ENCODE measurements at regions not wholly inside any gene's neighbourhood (a gene's known extent, or its start where the extent isn't known, plus 50 kb on each side); places are given as distances from the start of the nearest gene placed in this dataset.
"Not testable (repeated sequence)": the region's sequence is repeated elsewhere in the genome, so short reads cannot be mapped to it uniquely, and the experiment has no call there.

DNA sequence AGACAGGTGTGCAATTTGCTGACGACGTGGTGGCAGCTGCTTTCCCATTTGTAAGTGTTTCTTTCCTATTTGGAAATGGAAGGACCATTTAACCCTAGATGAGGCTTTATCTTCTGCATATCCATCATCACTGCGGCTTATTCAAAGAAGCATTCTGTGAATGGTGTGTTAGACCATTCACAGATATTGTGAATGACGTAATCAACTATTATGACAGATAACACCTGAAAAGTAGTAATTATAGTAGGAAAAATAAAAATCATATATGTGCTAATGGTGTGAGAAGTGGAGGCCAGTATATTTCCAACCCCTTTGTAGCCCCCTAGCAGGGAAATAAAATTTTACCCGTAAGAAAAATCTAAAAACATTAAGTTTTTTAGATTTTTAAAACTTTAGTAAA is 424.5 kb upstream of the CRIM1 start:
- no peak for DNase-seq

DNA sequence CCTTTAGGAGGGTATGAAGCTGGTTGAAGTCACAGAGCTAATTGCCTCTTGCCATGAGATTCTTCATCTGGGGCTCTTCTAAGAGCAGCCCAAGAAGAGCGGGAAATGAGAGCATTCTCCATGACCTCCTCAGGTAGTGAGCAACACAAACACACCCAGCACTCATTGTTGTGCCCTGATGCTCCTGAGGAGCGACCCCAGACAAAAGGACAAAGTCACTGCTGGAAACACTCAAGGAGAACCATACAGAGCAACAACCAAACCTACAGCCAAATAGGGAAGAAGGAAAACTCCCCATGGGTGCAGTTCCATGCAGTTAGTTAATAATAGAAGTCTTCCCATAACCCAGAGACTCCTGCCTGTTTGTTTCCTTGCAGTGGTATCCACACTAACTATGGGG is 426.0 kb upstream of the CRIM1 start:
- DNase-seq = no peak

DNA sequence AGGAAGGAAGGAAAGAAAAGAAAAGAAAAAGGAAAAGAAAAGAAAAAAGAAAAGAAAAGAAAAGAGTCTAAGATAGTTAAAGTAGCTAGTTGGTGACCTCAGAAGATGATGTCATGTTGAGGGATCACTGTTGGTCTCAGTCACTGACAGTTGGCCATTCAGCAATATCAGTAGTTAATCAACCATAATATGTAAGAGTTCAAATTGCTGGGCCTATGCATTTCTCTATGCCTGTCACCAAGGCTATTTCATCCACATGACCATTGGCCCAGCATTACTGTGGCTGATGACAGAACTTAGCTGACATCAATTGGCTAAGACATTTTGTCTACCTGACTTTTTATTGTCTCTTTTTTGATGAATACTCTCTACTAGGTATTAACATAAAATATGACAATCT is 435.5 kb upstream of the CRIM1 start:
- no peak for DNase-seq

DNA sequence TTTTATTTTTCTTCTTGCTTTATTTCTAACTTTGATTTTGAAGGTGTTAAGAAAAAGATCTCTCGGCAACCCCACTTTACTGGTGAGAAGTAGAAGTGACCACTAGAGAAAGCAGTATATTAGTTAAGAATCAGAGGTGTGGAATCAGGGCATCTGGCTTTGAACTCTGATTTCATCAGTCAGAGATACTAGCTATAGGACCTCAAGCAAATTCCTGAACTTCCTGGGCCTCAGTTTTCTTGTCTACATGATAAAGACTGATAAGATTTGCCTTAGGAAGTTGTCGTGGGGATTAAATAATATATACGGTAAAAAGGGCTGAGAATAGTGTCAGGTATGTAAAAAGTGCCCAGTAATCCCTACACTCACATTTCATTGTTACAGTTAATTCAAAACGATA is 440.3 kb upstream of the CRIM1 start:
- no peak for DNase-seq

DNA sequence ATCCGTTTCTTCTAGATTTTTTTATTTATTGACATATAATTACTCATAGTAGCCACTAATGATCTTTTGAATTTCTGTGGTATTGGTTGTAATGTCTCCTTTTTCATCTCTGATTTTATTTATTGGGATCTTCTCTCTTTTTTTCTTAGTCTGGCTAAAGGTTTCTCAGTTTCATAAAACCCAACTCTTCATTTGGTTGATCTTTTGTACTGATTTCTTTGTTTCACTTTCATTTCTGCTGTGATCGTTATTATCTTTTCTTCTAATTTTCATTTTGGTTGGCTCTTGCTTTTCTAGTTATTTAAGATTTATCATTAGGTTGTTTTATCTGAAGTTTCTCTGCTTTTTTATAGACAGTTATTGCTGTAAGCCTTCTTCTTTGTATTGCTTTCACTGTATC is 463.6 kb upstream of the CRIM1 start:
- no peak for DNase-seq

DNA sequence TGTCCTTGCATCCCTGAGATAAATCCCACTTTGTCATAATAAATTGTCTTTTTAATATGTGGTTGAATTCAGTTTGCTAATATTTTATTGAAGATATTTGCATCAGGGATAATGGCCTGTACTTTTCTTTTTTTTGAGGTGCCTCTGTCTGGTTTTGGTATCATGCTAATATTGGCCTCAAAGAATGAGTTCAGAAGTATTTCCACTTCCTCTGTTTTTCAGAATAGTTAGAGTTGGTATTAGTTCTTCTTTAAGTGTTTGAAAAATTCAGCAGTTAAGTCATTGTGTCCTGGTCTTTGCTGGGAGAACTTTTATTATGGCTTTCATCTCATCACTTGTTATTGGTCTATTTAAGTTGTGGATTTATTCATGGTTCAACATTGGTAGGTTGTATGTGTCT is 464.1 kb upstream of the CRIM1 start:
- DNase-seq = no peak

DNA sequence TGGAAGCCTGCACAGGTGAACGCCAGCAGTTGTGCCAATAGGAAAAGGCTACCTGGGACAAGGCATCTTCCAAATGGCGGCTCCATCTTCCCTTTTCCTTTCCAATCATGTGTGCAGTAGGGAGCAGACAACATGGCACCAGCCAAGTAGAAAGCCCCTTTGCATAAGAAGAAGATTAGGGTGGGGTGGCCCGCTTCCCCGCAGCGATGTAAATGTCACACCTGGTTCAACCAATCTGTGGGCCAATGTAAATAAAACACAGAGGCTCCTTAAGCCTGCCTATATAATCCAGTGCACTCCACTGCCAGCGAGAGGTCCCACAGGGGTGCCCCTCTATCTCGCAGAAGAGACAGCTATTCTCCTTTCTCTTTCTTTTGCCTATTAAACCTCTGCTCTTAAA is 468.4 kb upstream of the CRIM1 start:
- no peak for DNase-seq

DNA sequence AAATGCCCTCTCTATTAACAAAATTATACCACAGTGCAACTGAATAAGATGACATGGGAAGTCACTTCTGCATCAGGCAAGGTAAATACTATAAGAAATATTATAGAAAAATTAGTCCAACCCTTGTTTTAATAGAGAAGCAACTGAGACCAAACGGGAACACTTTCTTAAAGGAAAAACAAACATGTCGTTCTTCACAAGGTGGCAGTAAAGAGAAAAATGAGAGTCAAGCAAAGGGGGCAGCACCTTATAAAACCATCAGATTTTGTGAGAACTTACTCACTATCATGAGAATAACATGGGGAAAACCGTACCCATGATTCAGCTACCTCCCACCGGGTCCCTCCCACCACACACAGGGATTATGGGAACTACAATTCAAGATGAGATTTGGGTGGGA is 481.7 kb upstream of the CRIM1 start:
- DNase-seq = no peak

DNA sequence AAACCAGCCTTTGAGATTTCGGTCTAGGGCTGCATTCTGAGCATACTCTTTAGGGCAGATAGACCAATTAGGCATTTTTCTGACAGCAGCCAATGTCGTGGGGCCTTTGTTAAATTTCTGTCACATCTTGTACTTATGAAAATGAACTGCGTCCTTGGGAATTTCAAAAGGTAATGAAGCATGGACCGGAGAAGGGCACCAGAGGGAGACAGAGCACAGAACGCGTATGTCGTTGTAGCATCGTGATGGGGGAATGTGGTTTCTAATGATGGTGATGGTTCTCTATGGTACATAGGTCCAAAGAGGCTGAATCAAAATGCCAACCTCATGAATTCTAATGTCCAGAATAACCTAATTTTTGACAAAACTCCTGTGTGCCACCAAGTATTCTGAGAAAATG is 483.9 kb upstream of the CRIM1 start:
- no peak for DNase-seq

DNA sequence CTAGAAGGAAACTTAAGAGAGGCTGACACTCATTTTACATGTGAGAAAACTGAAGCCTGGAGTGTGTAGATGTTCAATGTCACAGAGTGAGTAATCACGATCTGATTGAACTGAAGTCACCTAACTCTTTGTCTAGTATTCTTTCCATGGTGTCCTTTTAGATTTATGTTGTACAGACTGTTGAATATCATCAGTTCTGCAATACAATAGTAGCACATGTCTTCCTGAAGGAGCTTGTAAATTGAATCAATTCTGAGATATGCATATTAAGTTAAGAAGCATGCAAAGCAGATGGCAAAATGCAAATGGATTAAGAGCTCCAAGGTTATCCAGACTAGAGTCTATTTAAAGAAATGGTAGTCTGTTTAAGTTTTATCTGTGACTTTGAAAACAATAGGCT is 484.9 kb upstream of the CRIM1 start:
- no peak for DNase-seq

DNA sequence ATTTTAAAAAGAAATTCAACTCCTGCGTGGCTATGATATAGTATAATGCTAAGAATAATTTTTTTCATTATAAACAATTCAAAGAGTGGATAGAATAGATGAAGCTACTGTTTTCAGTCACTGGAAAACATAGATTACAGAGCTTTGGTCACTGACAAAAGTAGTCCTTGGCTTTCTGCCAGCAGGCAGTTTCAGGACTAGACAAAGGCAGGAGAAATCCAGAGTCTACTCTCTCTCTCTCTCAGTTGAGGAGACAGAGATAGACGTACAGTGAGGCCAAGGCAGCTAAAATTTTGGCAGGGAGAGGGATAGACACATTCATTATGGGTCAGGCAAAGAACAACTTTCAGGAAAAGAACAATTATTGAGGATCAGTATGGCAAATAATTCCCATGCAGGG is 491.4 kb upstream of the CRIM1 start:
- no peak for DNase-seq

DNA sequence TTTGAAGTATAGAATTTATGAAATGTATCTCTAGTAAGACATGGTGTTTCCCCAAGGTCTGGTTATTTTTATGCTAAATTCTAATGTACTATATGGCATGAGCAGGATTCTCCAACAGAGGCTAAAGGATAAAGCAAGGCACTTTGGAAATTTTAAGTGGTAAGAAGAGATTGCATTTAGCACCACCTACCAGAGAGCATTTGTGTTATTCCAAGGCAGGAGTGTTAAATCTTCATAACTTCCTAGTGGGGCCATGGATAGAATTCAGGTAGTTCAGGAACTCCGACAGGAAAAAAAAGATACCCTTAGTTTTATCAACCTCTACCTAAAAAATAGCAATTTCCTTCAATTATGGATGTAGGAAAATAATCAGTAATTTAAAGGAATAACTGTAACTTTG is 497.4 kb upstream of the CRIM1 start:
- no peak for DNase-seq

DNA sequence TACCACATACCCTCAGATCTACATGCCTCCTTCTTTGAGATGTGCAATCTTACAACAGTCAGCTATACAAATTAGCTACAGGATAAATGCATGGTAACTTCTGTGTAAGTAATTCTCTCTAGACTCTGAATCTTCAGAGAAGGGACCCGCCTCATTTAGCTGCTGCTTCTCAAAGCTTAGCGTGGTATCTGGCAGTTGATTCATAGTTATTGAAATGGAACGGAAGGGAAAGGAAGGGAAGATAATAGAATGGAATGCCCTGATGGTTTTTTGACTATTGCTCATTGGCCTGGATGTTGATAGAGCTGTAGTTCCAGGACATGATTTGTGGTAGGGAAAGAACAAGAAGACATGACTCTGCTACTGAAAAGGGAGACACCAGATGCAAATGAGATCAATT is 498.1 kb upstream of the CRIM1 start:
- DNase-seq = no peak

DNA sequence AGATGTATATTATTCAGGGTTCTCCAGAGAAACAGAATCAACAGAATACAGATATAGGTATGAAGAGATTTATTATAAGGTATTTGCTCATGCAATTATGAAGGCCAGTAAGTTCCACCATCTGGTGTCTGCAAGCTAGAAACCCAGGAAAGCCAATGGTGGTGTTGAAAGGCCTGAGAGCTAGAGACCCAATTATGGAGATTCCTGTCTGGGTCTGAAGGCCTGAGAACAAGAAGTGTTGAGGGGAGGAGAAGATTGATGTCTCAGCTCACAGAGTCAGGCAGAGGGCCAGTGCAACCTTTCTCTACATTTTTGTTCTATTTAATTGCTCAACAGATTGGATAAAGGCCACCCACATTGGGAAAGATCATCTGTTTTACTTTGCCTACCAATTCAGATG is 524.2 kb upstream of the CRIM1 start:
- DNase-seq = no peak

DNA sequence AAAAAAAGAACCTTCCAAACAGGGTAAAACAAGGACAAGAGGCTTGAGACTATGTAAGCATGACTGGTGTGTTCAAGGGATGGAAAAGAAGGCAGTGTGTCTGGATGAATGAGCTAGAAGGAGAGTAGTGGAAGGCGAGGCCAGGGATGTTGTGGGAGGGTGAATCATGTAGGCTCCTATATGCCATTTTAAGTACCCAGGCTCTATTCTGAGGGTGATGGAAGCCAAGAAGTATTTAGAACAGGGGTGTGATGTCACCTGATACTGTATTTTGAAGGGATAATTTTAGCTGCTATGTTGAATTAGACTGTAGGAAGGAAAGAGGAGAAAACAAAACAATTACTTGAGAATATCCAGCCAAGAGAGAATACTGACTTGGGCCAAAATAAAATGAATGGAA is 524.7 kb upstream of the CRIM1 start:
- no peak for DNase-seq

DNA sequence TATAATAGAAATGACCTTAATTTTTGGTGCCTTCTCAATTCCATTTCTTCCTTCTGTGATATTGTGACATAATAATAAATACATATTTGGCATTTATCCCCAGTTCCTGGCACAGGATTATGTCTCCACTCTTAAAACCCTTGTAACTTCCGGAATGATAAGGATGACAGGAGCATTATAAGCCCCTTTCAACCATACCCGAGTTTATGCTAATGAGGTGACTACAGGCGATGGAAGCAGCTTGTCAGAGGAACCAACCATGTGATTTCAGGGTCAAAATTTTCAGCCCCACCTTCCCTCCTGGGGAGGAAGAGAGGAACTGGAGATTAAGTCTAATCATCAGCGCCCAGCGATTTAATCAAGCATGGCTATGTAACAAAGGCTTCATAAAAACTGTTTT is 528.5 kb upstream of the CRIM1 start:
- no peak for DNase-seq

DNA sequence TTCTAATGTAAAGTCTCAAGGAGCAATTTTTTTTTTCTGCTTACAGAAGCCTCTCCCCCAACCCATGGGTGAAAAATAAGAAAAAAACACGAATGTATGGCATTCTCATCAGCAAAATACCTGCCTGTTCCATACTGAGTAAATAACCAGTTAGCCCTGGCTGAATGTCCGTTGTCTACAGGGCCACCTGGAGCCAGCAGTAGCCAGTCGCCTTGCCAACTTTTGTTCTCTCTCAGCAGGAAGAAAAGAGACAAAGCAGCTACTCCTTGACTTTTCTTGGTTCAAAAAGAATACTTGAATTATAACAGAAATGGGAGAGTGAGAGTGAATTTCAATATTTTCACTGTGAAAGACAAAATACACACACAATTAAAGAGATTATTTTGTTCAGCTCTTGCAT is 532.9 kb upstream of the CRIM1 start:
- no peak for DNase-seq

DNA sequence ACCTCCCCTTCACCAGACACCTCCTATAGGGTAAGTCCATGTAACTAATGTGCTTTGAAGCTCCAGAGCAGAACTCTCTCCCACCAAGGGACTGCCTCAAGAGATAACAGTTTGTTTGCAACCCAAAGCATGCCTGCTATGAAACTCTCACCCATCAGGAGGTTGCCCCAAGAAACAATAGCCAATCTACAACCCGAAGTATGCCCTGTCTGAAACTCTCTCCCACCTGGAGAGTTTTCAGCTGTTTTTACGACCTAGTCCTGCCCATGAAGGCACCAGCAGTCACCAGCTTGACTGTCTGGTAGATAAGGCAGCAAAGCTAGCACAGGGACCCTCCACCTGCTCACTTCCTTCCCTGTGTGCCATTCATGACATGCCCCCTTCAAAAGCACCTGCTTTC is 533.9 kb upstream of the CRIM1 start:
- no peak for DNase-seq

DNA sequence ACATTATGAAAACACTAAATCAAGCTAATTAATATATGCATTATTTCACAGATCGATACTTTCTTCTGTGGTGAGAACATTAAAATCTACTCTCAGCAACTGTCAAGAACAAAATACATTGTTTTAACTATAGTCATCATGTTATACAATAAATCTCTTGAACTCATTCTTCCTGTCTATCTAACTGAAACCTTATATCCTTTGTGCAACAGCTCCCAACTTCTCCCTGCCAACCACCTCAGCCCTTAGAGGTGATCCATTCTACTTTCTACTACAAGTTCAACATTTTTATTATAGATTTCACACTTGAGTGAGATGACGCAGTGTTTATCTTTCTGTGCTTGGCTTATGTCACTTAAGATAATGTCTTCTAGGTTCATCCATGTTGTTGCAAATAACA is 535.2 kb upstream of the CRIM1 start:
- no peak for DNase-seq

DNA sequence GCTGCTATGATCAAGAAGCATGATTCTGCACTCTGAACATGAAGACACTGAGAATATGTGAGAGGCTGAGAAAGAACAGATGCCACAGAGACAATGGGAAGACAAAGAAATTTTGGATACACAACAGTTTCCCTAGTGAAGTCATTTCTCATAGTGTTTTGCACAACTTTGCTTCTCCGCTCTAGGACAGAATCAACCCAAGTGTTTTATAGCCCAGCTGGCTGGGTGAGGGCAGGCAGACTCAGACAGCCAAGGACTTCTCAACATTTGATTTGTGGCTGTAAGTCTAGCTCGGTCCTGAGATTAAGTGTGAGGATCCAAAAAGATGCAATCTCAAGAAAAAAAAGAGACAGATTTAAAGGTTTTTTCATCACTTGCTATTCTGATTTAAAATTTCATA is 536.5 kb upstream of the CRIM1 start:
- no peak for DNase-seq

DNA sequence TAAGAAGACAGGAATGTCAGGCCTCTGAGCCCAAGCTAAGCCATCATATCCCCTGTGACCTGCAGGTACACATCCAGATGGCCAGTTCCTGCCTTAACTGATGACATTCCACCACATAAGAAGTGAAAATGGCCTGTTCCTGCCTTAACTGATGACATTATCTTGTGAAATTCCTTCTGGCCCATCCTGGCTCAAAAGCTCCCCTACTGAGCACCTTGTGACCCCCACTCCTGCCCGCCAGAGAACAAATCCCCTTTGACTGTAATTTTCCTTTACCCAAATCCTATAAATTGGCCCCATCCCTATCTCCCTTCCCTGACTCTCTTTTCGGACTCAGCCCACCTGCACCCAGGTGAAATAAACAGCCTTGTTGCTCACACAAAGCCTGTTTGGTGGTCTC is 537.2 kb upstream of the CRIM1 start:
- DNase-seq = not testable (repeated sequence)

DNA sequence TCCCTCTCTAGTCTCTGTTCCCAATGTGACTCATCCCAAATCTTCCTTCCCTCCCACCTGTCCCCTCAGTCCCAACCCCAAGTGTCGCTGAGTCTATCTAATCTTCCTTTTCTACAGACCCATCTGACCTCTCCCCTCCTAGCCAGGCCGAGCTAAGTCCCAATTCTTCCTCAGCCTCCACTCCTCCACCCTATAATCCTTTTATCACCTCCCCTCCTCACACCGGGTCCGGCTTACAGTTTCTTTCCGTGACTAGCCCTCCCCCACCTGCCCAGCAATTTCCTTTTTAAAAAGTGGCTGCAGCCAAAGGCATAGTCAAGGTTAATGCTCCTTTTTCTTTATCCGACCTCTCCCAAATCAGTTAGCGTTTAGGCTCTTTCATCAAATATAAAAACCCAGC is 541.0 kb upstream of the CRIM1 start:
- not testable (repeated sequence) for DNase-seq

DNA sequence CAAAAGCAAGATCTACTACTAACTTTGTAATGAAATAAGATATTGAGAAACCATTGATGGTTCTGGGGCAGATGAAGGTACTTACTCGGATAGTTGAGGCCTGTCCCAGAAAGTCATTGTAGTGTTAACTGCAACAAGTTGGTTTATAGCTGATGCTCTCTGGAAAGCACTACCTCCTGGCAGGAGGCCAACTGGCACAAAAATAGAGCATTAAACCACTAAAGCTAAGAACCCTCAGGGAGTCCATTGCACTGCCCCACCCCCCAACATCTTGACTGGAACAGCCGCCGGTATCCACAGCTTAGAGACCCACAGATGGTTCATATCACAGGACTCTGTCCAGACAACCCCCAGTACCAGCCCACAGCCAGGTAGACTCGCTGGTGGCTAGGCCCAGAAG is 552.5 kb upstream of the CRIM1 start:
- no peak for DNase-seq

DNA sequence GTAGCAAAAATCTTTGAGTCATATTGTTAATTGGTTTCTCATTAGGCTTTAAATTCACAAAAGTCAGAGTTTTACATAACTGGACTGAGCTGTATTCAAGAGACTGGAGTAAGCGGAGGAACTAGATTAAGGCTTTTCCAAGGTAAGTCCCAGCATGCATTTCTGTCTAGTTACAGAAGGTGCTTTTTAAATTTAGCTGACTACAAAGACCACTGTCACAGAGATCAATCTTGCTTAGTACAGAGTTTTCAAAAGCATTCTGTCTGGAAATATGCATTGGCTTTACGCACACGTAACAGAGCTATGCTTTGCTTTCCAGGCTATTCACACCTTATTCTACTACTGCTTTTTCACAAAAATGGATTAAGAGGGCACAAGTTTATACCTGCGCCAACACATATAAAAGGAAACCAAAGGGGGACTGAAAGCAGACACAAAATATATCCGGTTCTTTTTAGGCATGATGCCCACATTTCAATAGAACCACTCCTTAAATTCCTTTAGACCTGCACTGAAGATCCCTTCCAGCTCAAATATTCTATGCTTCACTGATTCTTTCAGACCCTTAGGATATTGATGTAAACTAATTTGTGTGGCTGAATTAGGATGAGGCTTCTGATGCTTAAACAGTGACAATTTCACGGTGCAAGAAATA is 560.7 kb upstream of the CRIM1 start:
- no peak for DNase-seq

DNA sequence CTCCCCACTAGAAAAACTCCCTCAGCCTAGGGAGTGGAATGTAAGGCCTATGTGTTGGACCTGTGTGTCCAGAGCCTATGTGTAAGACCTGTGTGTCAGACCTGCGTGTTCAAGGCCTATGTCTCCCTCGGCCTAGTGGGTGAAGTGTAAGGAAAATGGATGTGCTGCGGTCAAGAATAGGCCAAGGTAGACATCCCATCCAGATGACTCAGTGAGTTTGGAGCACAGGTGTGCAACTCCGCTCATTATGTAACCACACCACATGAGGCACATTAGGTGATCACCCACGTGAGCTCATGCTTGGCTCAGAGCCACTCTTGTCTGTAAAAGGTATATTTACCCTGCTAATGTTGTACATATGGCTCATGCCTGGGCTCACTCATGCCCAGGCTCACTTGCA is 565.3 kb upstream of the CRIM1 start:
- DNase-seq = no peak

DNA sequence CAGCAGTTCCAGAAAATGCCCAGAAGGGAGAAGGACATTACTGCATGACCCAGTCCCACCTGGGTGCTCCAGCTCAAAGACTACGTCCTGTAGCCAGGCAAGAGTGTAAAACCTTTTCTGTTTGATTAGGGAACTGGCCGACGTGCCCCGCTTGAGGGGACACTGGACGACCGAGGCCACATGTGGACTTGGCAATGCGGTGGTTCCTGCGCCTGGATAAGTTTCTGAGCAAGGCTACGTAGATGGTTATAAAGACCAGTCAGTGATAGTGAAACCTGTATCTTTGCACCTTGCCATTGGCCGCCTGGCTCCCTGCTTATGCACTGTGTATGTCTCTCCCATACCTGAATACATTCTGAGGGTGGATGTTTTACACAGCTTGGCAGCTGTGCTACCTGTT is 567.0 kb upstream of the CRIM1 start:
- DNase-seq = no peak

Measured in inflammatory macrophage treated with lipopolysaccharide for 4 hours (primary cell).